Glomerular endothelial cell (primary cell): ENCODE measurements at regions not wholly inside any gene's neighbourhood (a gene's known extent, or its start where the extent isn't known, plus 50 kb on each side); places are given as distances from the start of the nearest gene placed in this dataset.

Experiments used
- DNase-seq: peaks from one replicate; pipeline ENCODE4 v3.0.0-alpha.2; 2011; ENCODE audit warnings: low read depth, low spot score; ENCODE audit errors: extremely low read depth

GRCh38 chr11:112457532-112457931, 196.9 kb upstream of the PLET1 start:
- DNase-seq, result no peak

- no peak for DNase-seq
Observed at GRCh38 chr11:112459001-112459400, 198.3 kb upstream of the PLET1 start.

- no peak for DNase-seq
Observed at GRCh38 chr11:112460141-112460540, 199.5 kb upstream of the PLET1 start.

- no peak for DNase-seq
Observed at GRCh38 chr11:112464949-112465348, 204.3 kb upstream of the PLET1 start.

GRCh38 chr11:112465433-112466024, 204.9 kb upstream of the PLET1 start:
- DNase-seq, result no peak

- DNase-seq, result no peak
Observed at GRCh38 chr11:112467721-112468120, 207.1 kb upstream of the PLET1 start.

GRCh38 chr11:112469376-112469775, 208.7 kb upstream of the PLET1 start:
- DNase-seq, result no peak

- DNase-seq, result no peak
Observed at GRCh38 chr11:112470355-112470754, 209.7 kb upstream of the PLET1 start.

- no peak for DNase-seq
Observed at GRCh38 chr11:112471731-112472130, 211.1 kb upstream of the PLET1 start.

- no peak for DNase-seq
Observed at GRCh38 chr11:112477152-112477551, 216.5 kb upstream of the PLET1 start.

- DNase-seq, result no peak
Observed at GRCh38 chr11:112477581-112478317, 217.1 kb upstream of the PLET1 start.

GRCh38 chr11:112478806-112479205, 218.1 kb upstream of the PLET1 start:
- no peak for DNase-seq

GRCh38 chr11:112481431-112481830, 220.8 kb upstream of the PLET1 start:
- no peak for DNase-seq

GRCh38 chr11:112481893-112482292, 221.2 kb upstream of the PLET1 start:
- DNase-seq, result no peak

GRCh38 chr11:112485280-112485679, 224.6 kb upstream of the PLET1 start:
- no peak for DNase-seq

- no peak for DNase-seq
Observed at GRCh38 chr11:112497826-112498225, 237.2 kb upstream of the PLET1 start.

- no peak for DNase-seq
Observed at GRCh38 chr11:112498701-112499100, 238.0 kb upstream of the PLET1 start.

GRCh38 chr11:112499153-112499880, 238.7 kb upstream of the PLET1 start:
- no peak for DNase-seq

- DNase-seq, result no peak
Observed at GRCh38 chr11:112499881-112500204, 239.2 kb upstream of the PLET1 start.

GRCh38 chr11:112503410-112503809, 242.8 kb upstream of the PLET1 start:
- no peak for DNase-seq

GRCh38 chr11:112504056-112504455, 243.4 kb upstream of the PLET1 start:
- no peak for DNase-seq

- DNase-seq, result no peak
Observed at GRCh38 chr11:112506852-112507251, 246.2 kb upstream of the PLET1 start.
